Choroid plexus epithelial cell (primary cell): ENCODE measurements at regions not wholly inside any gene's neighbourhood (a gene's known extent, or its start where the extent isn't known, plus 50 kb on each side); places are given as distances from the start of the nearest gene placed in this dataset.

Experiments
- DNase-seq: peaks from one replicate; pipeline ENCODE4 v3.0.0-alpha.2; 2010; ENCODE audit warnings: low read depth
- H3K4me3 ChIP-seq: 2 replicates; pipeline ENCODE4 v1.5.1; 2011; ENCODE audit warnings: low read depth, mild to moderate bottlenecking, control low read depth, low read length, moderate library complexity
- CTCF ChIP-seq: conservative IDR thresholded peaks from 2 replicates; pipeline ENCODE4 v1.5.1; 2011; ENCODE audit warnings: low read depth, mild to moderate bottlenecking, control low read depth, inconsistent platforms, low read length, moderate library complexity

- no peak for DNase-seq
- no peak overlapping the region for H3K4me3 ChIP-seq
- TF ChIP-seq CTCF = no peak
Measured at GRCh38 chr11:94700622-94701021, 67.5 kb upstream of the AMOTL1 start.

DNA sequence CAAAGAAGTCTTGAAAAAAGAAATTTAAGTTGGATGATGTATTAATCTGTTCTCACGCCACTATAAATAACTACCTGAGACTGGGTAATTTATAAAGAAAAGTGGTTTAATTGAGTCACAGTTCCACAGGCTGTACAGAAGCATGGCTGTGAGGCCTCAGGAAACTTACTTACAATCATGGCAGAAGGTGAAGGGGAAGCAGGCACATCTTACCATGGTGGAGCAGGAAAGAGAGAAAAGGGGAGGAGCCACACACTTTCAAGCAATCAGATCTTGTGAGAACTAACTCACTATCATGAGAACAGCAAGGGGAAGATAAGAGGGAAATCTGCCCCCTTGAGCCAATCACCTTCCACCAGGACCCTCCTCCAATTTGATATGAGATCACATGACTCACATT, 65.7 kb upstream of the AMOTL1 start:
- TF ChIP-seq CTCF = no peak
- no peak for DNase-seq
- no peak overlapping the region for H3K4me3 ChIP-seq

DNA sequence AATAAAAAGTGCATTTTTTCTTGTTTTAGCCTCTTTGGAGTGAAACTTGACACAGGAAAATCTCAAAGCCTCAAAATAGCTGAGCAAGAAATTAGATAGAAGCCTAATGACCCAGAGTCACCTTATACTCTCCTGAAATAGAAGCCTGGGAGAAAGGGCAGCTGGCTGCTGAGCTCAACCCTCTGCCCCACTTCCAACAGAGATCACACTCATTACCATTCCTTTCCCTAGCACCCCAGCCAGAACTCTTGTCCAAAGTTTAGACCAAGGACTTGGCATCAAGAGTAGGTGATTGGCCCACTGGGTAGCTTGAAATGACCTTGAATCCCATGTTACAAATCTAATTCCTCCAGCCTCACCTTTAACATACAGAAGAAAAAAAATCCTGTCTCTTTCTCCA, 62.7 kb upstream of the AMOTL1 start:
- no peak overlapping the region for H3K4me3 ChIP-seq

DNA sequence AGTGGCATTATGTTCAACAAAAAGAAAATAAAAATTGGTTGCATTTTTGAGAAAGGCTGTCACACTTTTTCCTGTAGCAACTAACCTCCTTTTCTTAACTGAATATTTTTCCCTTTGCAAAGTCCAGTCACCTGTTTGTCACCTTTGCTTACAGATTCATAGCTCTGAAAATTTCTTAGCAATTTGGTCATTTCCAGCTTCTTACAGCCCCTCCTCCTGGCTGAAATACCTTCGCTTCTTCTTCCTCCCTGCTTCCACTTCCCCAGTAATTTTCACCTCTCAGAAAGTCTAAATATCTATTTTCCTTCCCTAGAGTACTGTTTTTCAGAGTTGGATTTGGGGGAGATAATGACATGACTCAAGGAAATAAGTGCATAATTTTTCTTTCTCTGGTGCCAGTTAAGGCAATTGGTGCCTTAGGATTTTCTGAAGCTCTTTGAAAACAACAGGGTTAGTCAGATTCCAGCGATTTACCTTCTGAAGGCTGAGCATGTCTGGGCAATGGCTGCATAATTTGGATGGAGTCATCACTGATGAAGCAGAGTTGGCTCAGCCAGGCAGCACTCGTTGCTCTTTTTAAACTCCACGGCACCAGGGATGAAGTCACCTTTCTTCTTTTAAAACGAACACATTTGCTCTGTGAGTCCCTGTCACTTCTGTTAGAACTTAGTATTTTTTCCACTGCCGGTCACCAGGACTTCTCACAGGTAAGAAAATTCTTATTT, 62.1 kb upstream of the AMOTL1 start:
- no peak for TF ChIP-seq CTCF
- no peak for DNase-seq
- H3K4me3 ChIP-seq = no peak overlapping the region

More for the DNA sequence above, 62.7 kb upstream of the AMOTL1 start:
- no peak for TF ChIP-seq CTCF
- no peak for DNase-seq

- no peak for TF ChIP-seq CTCF
- H3K4me3 ChIP-seq = no peak overlapping the region
- DNase-seq = no peak
Measured at GRCh38 chr11:94708176-94708575, 60.0 kb upstream of the AMOTL1 start.

- H3K4me3 ChIP-seq = no peak overlapping the region
- DNase-seq = no peak
- TF ChIP-seq CTCF = no peak
Measured at GRCh38 chr11:94708642-94709041, 59.5 kb upstream of the AMOTL1 start.

DNA sequence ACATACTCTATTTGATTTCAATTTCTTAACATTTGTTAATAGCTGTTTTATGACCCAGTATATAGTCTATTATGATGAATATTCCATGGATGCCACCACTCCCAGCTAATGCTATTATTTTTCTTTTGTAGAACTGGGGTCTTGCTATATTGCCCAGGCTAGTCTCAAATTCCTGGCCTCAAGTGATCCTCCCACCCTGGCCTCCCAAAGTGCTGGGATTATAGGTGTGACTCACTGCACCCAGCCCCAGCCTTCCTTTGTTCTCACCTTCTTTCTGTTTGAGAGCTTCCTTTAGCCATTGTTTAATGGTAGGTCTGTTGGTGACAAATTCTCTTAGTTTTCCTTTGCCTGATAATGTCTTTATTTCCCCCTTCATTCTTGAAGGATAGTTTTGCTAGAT, 52.9 kb upstream of the AMOTL1 start:
- no peak for TF ChIP-seq CTCF
- no peak for DNase-seq
- no peak overlapping the region for H3K4me3 ChIP-seq
